Esophagus squamous epithelium (tissue), 4 donors: ENCODE measurements at regions not wholly inside any gene's neighbourhood (a gene's known extent, or its start where the extent isn't known, plus 50 kb on each side); places are given as distances from the start of the nearest gene placed in this dataset.

ENCODE experiments used
- CTCF ChIP-seq, 6 experiments: fragments of 450-650 bp in 4 of 6; fragments of 200-600 bp in 2 of 6; sonication (generic) in 2 of 6; IDR thresholded peaks; one replicate each; pipeline ENCODE4 v1.5.1; 2016 to 2019; ENCODE audit warnings: antibody characterized with exemption in 6 of 6, mild to moderate bottlenecking in 4 of 6, moderate library complexity in 4 of 6
- POLR2A ChIP-seq, 4 donors: fragments of 450-650 bp; IDR thresholded peaks; one replicate each; pipeline ENCODE4 v1.6.1; 2017; ENCODE audit warnings: antibody characterized with exemption in 4 of 4, mild to moderate bottlenecking in 4 of 4, moderate library complexity in 3 of 4

GRCh38 chr5:71790433-71790832, 71.4 kb downstream of the CARTPT start:
- no peak for TF ChIP-seq POLR2A (IDR thresholded peaks at IDR 0.05)
- TF ChIP-seq CTCF (IDR thresholded peaks at IDR 0.05), result no peak
